ENCODE measurements at regions not wholly inside any gene's neighbourhood (a gene's known extent, or its start where the extent isn't known, plus 50 kb on each side); places are given as distances from the start of the nearest gene placed in this dataset.
A peak's percentile ranks its signal among the peaks of the same experiment; 100 is the strongest.

DNA sequence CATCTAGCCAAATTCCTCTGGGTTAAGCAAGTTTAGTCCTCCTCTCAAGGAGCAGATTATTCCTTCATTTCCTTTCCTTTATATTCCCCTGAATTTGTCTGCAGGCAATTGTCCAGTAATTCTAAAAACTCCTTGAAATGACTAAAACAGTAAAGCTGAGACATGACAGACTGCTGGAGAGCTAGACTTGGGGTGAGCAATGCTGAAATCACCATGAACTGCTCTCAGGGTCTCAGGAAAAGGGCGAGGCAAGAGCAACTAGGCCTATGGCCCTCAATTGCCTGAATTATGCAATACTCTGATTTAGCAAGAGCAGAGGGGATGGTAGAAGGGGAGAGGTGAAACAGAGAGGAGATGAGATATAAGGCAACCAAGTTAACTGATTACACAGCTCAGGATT lies 172.9 kb upstream of the NREP start:
- H3K4me3 ChIP-seq (replicated peaks; ENCODE audit: insufficient read depth, low read length): no peak overlapping the region
- H3K27me3 ChIP-seq (ENCODE audit: insufficient read depth, poor library complexity, severe bottlenecking): no peaks in the 10 kb centered on the region
- peak in 1 of 2 experiments; percentile 15 for DNase-seq (ENCODE audit: low read depth in 1 of 2, low spot score in 1 of 2)
- TF ChIP-seq, protein P1, sequence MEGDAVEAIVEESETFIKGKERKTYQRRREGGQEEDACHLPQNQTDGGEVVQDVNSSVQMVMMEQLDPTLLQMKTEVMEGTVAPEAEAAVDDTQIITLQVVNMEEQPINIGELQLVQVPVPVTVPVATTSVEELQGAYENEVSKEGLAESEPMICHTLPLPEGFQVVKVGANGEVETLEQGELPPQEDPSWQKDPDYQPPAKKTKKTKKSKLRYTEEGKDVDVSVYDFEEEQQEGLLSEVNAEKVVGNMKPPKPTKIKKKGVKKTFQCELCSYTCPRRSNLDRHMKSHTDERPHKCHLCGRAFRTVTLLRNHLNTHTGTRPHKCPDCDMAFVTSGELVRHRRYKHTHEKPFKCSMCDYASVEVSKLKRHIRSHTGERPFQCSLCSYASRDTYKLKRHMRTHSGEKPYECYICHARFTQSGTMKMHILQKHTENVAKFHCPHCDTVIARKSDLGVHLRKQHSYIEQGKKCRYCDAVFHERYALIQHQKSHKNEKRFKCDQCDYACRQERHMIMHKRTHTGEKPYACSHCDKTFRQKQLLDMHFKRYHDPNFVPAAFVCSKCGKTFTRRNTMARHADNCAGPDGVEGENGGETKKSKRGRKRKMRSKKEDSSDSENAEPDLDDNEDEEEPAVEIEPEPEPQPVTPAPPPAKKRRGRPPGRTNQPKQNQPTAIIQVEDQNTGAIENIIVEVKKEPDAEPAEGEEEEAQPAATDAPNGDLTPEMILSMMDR (IDR thresholded peaks at IDR 0.05; ENCODE audit: insufficient read depth, low read length): no peak
- TF ChIP-seq POLR2AphosphoS5 (IDR thresholded peaks at IDR 0.05; ENCODE audit: low read depth) (no peak), SPI1 (IDR thresholded peaks at IDR 0.05; ENCODE audit: borderline replicate concordance, low read depth) (no peak), GABPA (IDR thresholded peaks at IDR 0.05; ENCODE audit: low read depth) (no peak)
- TF ChIP-seq, protein P2, sequence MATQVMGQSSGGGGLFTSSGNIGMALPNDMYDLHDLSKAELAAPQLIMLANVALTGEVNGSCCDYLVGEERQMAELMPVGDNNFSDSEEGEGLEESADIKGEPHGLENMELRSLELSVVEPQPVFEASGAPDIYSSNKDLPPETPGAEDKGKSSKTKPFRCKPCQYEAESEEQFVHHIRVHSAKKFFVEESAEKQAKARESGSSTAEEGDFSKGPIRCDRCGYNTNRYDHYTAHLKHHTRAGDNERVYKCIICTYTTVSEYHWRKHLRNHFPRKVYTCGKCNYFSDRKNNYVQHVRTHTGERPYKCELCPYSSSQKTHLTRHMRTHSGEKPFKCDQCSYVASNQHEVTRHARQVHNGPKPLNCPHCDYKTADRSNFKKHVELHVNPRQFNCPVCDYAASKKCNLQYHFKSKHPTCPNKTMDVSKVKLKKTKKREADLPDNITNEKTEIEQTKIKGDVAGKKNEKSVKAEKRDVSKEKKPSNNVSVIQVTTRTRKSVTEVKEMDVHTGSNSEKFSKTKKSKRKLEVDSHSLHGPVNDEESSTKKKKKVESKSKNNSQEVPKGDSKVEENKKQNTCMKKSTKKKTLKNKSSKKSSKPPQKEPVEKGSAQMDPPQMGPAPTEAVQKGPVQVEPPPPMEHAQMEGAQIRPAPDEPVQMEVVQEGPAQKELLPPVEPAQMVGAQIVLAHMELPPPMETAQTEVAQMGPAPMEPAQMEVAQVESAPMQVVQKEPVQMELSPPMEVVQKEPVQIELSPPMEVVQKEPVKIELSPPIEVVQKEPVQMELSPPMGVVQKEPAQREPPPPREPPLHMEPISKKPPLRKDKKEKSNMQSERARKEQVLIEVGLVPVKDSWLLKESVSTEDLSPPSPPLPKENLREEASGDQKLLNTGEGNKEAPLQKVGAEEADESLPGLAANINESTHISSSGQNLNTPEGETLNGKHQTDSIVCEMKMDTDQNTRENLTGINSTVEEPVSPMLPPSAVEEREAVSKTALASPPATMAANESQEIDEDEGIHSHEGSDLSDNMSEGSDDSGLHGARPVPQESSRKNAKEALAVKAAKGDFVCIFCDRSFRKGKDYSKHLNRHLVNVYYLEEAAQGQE (IDR thresholded peaks at IDR 0.05; ENCODE audit: insufficient replicate concordance, low read depth): no peak
- H3K27ac ChIP-seq (replicated peaks): no peak overlapping the region

DNA sequence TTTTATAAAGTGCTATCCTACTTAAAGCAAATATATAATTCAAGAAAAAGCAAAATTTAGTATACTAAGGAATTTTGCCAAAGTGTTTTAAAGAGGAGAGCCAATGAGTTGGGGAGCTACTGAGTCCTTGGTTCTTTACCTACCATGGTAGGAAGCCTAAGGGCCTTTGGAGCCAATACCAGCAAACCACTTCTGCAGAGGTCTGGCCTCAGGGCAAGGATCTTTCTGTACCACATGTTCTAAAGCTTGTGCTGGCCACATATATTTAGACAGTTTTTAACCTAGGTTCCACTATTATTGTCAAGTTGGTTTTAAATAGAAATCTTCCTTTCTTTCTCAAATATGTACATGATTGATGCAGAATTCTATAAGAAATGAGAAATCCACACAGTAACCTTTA lies 172.3 kb upstream of the NREP start:
- H3K27ac ChIP-seq (replicated peaks): no peak overlapping the region
- H3K27me3 ChIP-seq (ENCODE audit: insufficient read depth, poor library complexity, severe bottlenecking): no peaks in the 10 kb centered on the region
- no peak for DNase-seq (ENCODE audit: low read depth in 1 of 2, low spot score in 1 of 2)
- H3K4me3 ChIP-seq (replicated peaks; ENCODE audit: insufficient read depth, low read length): no peak overlapping the region
- TF ChIP-seq SPI1 (IDR thresholded peaks at IDR 0.05; ENCODE audit: borderline replicate concordance, low read depth) (no peak), POLR2AphosphoS5 (IDR thresholded peaks at IDR 0.05; ENCODE audit: low read depth) (no peak), GABPA (IDR thresholded peaks at IDR 0.05; ENCODE audit: low read depth) (no peak)
- TF ChIP-seq, protein P2 (IDR thresholded peaks at IDR 0.05; ENCODE audit: insufficient replicate concordance, low read depth): no peak
- TF ChIP-seq, protein P1 (IDR thresholded peaks at IDR 0.05; ENCODE audit: insufficient read depth, low read length): no peak

DNA sequence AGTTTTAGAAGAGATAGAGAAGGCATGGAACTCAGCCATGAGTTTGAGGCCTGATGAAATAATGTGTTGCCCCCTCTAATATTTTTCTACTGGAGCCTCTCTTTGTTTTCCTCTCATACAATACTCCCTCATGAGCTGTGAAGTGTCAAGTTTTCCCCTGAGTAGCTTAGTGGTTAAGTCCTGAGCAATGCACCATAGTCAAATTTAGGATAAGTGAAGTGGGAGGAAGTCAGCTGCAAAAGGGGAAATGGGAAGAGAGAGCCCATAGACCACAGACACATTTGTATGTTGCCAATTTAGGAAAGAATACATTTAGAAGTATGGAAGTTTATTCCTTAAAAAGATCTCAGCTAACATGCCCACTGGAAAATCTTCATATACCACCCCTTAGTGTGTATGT lies 171.5 kb upstream of the NREP start:
- H3K4me3 ChIP-seq (replicated peaks; ENCODE audit: insufficient read depth, low read length): no peak overlapping the region
- no peak overlapping the region for H3K27ac ChIP-seq (replicated peaks)
- peak; percentile 88 for TF ChIP-seq SPI1 (IDR thresholded peaks at IDR 0.05; ENCODE audit: borderline replicate concordance, low read depth)
- TF ChIP-seq, protein P2 (IDR thresholded peaks at IDR 0.05; ENCODE audit: insufficient replicate concordance, low read depth): no peak
- no peaks in the 10 kb centered on the region for H3K27me3 ChIP-seq (ENCODE audit: insufficient read depth, poor library complexity, severe bottlenecking)
- peak in 1 of 2 experiments; percentile 3 for DNase-seq (ENCODE audit: low read depth in 1 of 2, low spot score in 1 of 2)

DNA sequence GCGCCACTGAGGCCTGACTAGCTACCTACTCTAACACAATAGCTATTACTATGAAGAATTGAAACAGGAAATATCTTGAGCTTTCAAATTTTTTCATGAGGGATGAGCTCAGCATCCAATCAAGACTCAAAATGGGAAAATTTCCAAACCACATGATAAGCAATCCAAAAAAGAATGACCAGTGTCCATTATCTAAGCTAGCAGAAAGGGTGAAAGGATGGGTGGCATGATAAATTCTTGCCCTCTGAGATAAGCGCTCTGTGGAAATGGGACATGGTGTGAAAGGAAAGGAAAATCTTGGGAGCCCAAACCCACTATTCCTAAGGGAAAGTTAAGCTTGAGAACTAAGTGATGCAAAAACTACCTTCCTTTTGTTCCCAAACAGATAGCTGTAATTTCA lies 170.2 kb upstream of the NREP start:
- Histone ChIP-seq H3K4me3 (replicated peaks; ENCODE audit: insufficient read depth, low read length) (no peak overlapping the region), H3K27ac (replicated peaks) (no peak overlapping the region), H3K27me3 (ENCODE audit: insufficient read depth, poor library complexity, severe bottlenecking) (no peaks in the 10 kb centered on the region)
- TF ChIP-seq POLR2AphosphoS5 (IDR thresholded peaks at IDR 0.05; ENCODE audit: low read depth): no peak
- TF ChIP-seq GABPA (IDR thresholded peaks at IDR 0.05; ENCODE audit: low read depth): no peak
- TF ChIP-seq, protein P2 (IDR thresholded peaks at IDR 0.05; ENCODE audit: insufficient replicate concordance, low read depth): no peak
- no peak for TF ChIP-seq SPI1 (IDR thresholded peaks at IDR 0.05; ENCODE audit: borderline replicate concordance, low read depth)
- TF ChIP-seq, protein P1 (IDR thresholded peaks at IDR 0.05; ENCODE audit: insufficient read depth, low read length): no peak
- DNase-seq (ENCODE audit: low read depth in 1 of 2, low spot score in 1 of 2): no peak
